HCT116 (cell line): ENCODE measurements at regions not wholly inside any gene's neighbourhood (a gene's known extent, or its start where the extent isn't known, plus 50 kb on each side); places are given as distances from the start of the nearest gene placed in this dataset.

Experiments
- ATAC-seq: fragments of 200-7000 bp; cut with Tn5 transposase; 2 replicates; pipeline ENCODE4 v1.9.1; 2020; ENCODE audit warnings: mild to moderate bottlenecking, moderate library complexity
- BruUV-seq: library from RNA; stranded (reverse); fragments of 400-500 nt; replicated peaks from 2 replicates; lab custom pipeline; 2021; lab: Mats Ljungman, UMichigan
- CTCF ChIA-PET: fragments of 300-600 bp; sonication (Branson Sonifier 250); formaldehyde crosslinking; loops from one replicate; lab custom pipeline; 2021; ENCODE audit warnings: antibody characterized with exemption; lab: Charles Lee
- POLR2A ChIA-PET: fragments of 300-600, 350-600 bp; sonication (Branson Sonifier 250); formaldehyde crosslinking; loops from one replicate; lab custom pipeline; 2021; ENCODE audit warnings: antibody characterized with exemption; lab: Charles Lee
- RAD21 ChIA-PET, 2 experiments: fragments of 300-600 bp; sonication (Branson Sonifier 250); formaldehyde crosslinking; loops; one replicate each; lab custom pipeline; 2023; ENCODE audit warnings: low total read pairs in 2 of 2; ENCODE audit not compliant: uncharacterized antibody in 2 of 2, unreplicated experiment in 2 of 2, low non-redundant PET in 1 of 2; lab: Charles Lee
- DNase-seq: peaks from one replicate; pipeline ENCODE4 v3.0.0-alpha.2; 2010; ENCODE audit warnings: low read depth, low spot score
- H2AFZ ChIP-seq: fragments of 200-600 bp; shearing (Covaris generic), sonication (generic); 2 replicates; pipeline ENCODE4 v1.6.1; 2017; ENCODE audit warnings: low read depth, mixed run types, mixed read lengths, antibody characterized with exemption, low read length; ENCODE audit not compliant: poor library complexity, severe bottlenecking
- H3K27ac ChIP-seq: 2 replicates; pipeline ENCODE4 v1.5.1; 2012; ENCODE audit warnings: low read depth, low read length
- H3K27me3 ChIP-seq: fragments of 200-600 bp; sonication (generic); 2 replicates; pipeline ENCODE4 v1.6.1; 2016; ENCODE audit warnings: mixed run types, low read length, mixed read lengths; ENCODE audit not compliant: insufficient read depth
- H3K36me3 ChIP-seq, 2 experiments: fragments of 200-500 bp in 1 of 2; fragments of 200-600 bp in 1 of 2; sonication (Bioruptor generic) in 1 of 2; sonication (generic) in 1 of 2; 2 replicates each; pipeline versions ENCODE4 v1.5.1 to v1.6.1; 2014 to 2016; ENCODE audit warnings: low read length in 2 of 2, inconsistent platforms in 1 of 2, mixed read lengths in 1 of 2, mixed run types in 1 of 2; ENCODE audit not compliant: insufficient read depth in 2 of 2, control insufficient read depth in 1 of 2
- H3K4me1 ChIP-seq, 2 experiments: fragments of 200-600 bp in 1 of 2; sonication (generic) in 1 of 2; 2 replicates each; pipeline versions ENCODE4 v1.5.1 to v1.6.1; 2012 to 2017; ENCODE audit warnings: low read length in 2 of 2, inconsistent platforms in 1 of 2, mild to moderate bottlenecking in 1 of 2, mixed read lengths in 1 of 2, mixed run types in 1 of 2, moderate library complexity in 1 of 2; ENCODE audit not compliant: insufficient read depth in 2 of 2, control insufficient read depth in 1 of 2
- H3K4me2 ChIP-seq: fragments of 200-600 bp; sonication (generic); 2 replicates; pipeline ENCODE4 v1.6.1; 2017; ENCODE audit warnings: mixed run types, low read length, mixed read lengths
- H3K4me3 ChIP-seq, 2 experiments: fragments of 200-600 bp in 1 of 2; sonication (generic) in 1 of 2; replicated peaks in 1 of 2; 2 replicates each; pipeline ENCODE4 v1.5.1; 2011 to 2016; ENCODE audit warnings: low read length in 2 of 2, control low read depth in 1 of 2, low read depth in 1 of 2, mild to moderate bottlenecking in 1 of 2, mixed read lengths in 1 of 2, mixed run types in 1 of 2
- H3K79me2 ChIP-seq: fragments of 200-600 bp; sonication (generic); 2 replicates; pipeline ENCODE4 v1.6.1; 2017; ENCODE audit warnings: mild to moderate bottlenecking, mixed run types, low read length, moderate library complexity, mixed read lengths; ENCODE audit not compliant: insufficient read depth
- H3K9ac ChIP-seq: fragments of 200-600 bp; sonication (generic); 2 replicates; pipeline ENCODE4 v1.6.1; 2016; ENCODE audit warnings: low read length, mixed read lengths
- H3K9me2 ChIP-seq: fragments of 200-600 bp; sonication (generic), shearing (Covaris generic); 2 replicates; pipeline ENCODE4 v1.6.1; 2017; ENCODE audit warnings: mixed run types, mild to moderate bottlenecking, moderate library complexity; ENCODE audit not compliant: insufficient read depth
- H3K9me3 ChIP-seq, 2 experiments: fragments of 200-500 bp in 1 of 2; fragments of 200-600 bp in 1 of 2; sonication (Bioruptor generic) in 1 of 2; sonication (generic) in 1 of 2; 2 replicates each; pipeline ENCODE4 v1.6.1; 2014 to 2017; ENCODE audit warnings: low read length in 2 of 2, mixed read lengths in 2 of 2, inconsistent platforms in 1 of 2, low read depth in 1 of 2, mild to moderate bottlenecking in 1 of 2, mixed run types in 1 of 2, moderate library complexity in 1 of 2; ENCODE audit not compliant: control insufficient read depth in 1 of 2, insufficient read depth in 1 of 2
- H4K20me1 ChIP-seq: fragments of 200-600 bp; sonication (generic), shearing (Covaris generic); 2 replicates; pipeline ENCODE4 v1.6.1; 2017; ENCODE audit warnings: mixed run types, mild to moderate bottlenecking, moderate library complexity; ENCODE audit not compliant: insufficient read depth
- CEBPB ChIP-seq: IDR thresholded peaks from 2 replicates; pipeline ENCODE4 v1.6.1; 2012; ENCODE audit warnings: low read depth
- EGR1 ChIP-seq: IDR thresholded peaks from 2 replicates; pipeline ENCODE4 v1.6.1; 2012; ENCODE audit warnings: low read depth
- EZH2phosphoT487 ChIP-seq: fragments of 200-600 bp; IDR thresholded peaks from 2 replicates; pipeline ENCODE4 v1.6.1; 2018; ENCODE audit warnings: antibody characterized with exemption, borderline replicate concordance
- POLR2A ChIP-seq: IDR thresholded peaks from 2 replicates; pipeline ENCODE4 v1.7.0; 2011; ENCODE audit warnings: borderline replicate concordance; ENCODE audit not compliant: insufficient read depth, insufficient read length; ENCODE audit errors: extremely low read depth
- SIN3A ChIP-seq: IDR thresholded peaks from 2 replicates; pipeline ENCODE4 v1.6.1; 2012; ENCODE audit warnings: low read depth
- TCF7L2 ChIP-seq: IDR thresholded peaks from 2 replicates; pipeline ENCODE4 v1.7.0; 2011; ENCODE audit warnings: borderline replicate concordance, inconsistent platforms; ENCODE audit not compliant: insufficient read depth, insufficient read length; ENCODE audit errors: extremely low read depth
- YY1 ChIP-seq: IDR thresholded peaks from 2 replicates; pipeline ENCODE4 v1.6.1; 2011; ENCODE audit warnings: low read length, low read depth, moderate library complexity, mild to moderate bottlenecking; ENCODE audit not compliant: insufficient replicate concordance; ENCODE audit errors: extremely low read depth
- ZNF274 ChIP-seq: fragments of 200-500 bp; sonication (Bioruptor generic); IDR thresholded peaks from 2 replicates; pipeline ENCODE4 v1.6.1; 2014; ENCODE audit warnings: mild to moderate bottlenecking, low read depth, low read length, inconsistent platforms
- intact Hi-C: fragments of 100-400 bp; cut with micrococcal nuclease; formaldehyde crosslinking; loops from 2 replicates; pipeline ENCODE4 v1.10.0; 2022
- TF ChIP-seq, protein P1 (sequence below): IDR thresholded peaks from 2 replicates; pipeline ENCODE4 v1.6.1; 2012
- TF ChIP-seq, protein P2 (sequence below): IDR thresholded peaks from 2 replicates; pipeline ENCODE4 v1.6.1; 2012
- TF ChIP-seq, protein P3 (sequence below), 3 experiments: fragments of 200-600 bp in 1 of 3; sonication (generic) in 1 of 3; IDR thresholded peaks in 2 of 3; conservative IDR thresholded peaks in 1 of 3; 2 replicates each; pipeline ENCODE4 v1.5.1; 2012 to 2017; ENCODE audit warnings: low read depth in 2 of 3, low read length in 2 of 3, antibody characterized with exemption in 1 of 3, borderline replicate concordance in 1 of 3, control low read depth in 1 of 3, mild to moderate bottlenecking in 1 of 3, mixed read lengths in 1 of 3, mixed run types in 1 of 3, moderate library complexity in 1 of 3; ENCODE audit not compliant: insufficient read depth in 1 of 3

DNA sequence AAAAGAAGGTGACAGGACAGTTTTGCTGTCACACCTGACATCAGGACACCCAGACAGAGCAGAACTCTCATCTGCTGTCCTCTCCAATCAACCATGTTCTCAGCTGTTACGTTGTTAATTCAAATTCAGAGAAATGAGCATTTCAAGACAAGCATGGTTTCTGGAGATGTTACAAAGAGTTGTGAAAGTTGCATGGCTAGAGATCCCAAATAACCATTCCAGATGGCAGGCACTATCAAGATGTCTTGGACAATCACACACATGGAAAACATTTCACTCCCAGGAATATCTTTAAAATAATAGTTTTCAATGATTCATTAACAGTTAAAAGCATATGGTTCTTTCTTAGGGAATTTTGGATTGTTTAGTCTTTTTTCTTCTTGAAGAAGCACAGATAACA is 533.1 kb downstream of the AGTPBP1 start:
- H3K27ac ChIP-seq: no peak overlapping the region
- H3K27me3 ChIP-seq: no peaks in the 10 kb centered on the region
- ATAC-seq (no peak), DNase-seq (no peak)
- BruUV-seq: no TSS peak
- no peaks in the 10 kb centered on the region for H3K79me2 ChIP-seq
- H2AFZ ChIP-seq: no peak overlapping the region
- H3K4me1 ChIP-seq: peaks cover 14 to 22% of the 10 kb centered on the region in 2 experiments
- TF ChIP-seq SIN3A (no peak), EGR1 (no peak), TCF7L2 (no peak), EZH2phosphoT487 (no peak), CEBPB (no peak), YY1 (no peak), ZNF274 (no peak), POLR2A (no peak)
- TF ChIP-seq, protein P1, sequence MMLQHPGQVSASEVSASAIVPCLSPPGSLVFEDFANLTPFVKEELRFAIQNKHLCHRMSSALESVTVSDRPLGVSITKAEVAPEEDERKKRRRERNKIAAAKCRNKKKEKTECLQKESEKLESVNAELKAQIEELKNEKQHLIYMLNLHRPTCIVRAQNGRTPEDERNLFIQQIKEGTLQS: no peak
- TF ChIP-seq, protein P2, sequence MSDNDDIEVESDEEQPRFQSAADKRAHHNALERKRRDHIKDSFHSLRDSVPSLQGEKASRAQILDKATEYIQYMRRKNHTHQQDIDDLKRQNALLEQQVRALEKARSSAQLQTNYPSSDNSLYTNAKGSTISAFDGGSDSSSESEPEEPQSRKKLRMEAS: no peak
- TF ChIP-seq, protein P3, sequence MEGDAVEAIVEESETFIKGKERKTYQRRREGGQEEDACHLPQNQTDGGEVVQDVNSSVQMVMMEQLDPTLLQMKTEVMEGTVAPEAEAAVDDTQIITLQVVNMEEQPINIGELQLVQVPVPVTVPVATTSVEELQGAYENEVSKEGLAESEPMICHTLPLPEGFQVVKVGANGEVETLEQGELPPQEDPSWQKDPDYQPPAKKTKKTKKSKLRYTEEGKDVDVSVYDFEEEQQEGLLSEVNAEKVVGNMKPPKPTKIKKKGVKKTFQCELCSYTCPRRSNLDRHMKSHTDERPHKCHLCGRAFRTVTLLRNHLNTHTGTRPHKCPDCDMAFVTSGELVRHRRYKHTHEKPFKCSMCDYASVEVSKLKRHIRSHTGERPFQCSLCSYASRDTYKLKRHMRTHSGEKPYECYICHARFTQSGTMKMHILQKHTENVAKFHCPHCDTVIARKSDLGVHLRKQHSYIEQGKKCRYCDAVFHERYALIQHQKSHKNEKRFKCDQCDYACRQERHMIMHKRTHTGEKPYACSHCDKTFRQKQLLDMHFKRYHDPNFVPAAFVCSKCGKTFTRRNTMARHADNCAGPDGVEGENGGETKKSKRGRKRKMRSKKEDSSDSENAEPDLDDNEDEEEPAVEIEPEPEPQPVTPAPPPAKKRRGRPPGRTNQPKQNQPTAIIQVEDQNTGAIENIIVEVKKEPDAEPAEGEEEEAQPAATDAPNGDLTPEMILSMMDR (IDR thresholded peaks at IDR 0.05 in 2 of 3, conservative IDR thresholded peaks at IDR 0.05 in 1 of 3; ENCODE audit: borderline replicate concordance in 1 of 3, insufficient read depth in 1 of 3, low read depth in 2 of 3, low read length in 2 of 3): no peak
- no peak overlapping the region for H3K9ac ChIP-seq
- POLR2A ChIA-PET: no interaction called here
- H4K20me1 ChIP-seq: no peaks in the 10 kb centered on the region
- H3K4me3 ChIP-seq: no peak overlapping the region
- intact Hi-C loops: no loop called here
- RAD21 ChIA-PET: no interaction called here
- H3K9me3 ChIP-seq: no peaks in the 10 kb centered on the region
- H3K9me2 ChIP-seq: no peaks in the 10 kb centered on the region
- no peak overlapping the region for H3K4me2 ChIP-seq
- CTCF ChIA-PET: no interaction called here
- H3K36me3 ChIP-seq: no peaks in the 10 kb centered on the region
